GM23338 (cell line): ENCODE measurements at regions not wholly inside any gene's neighbourhood (a gene's known extent, or its start where the extent isn't known, plus 50 kb on each side); places are given as distances from the start of the nearest gene placed in this dataset.

Experiments
- CREB1 ChIP-seq: fragments of 250-450 bp; sonication (Bioruptor Pico); IDR thresholded peaks from 2 replicates; pipeline ENCODE4 v1.5.0; 2020; ENCODE audit warnings: low read depth, mild to moderate bottlenecking, moderate library complexity
- EZH2 ChIP-seq: fragments of 200-600 bp; sonication (generic); IDR thresholded peaks from one replicate; pipeline ENCODE4 v1.8.0; 2017; ENCODE audit warnings: antibody characterized with exemption, mild to moderate bottlenecking, low read depth; ENCODE audit not compliant: unreplicated experiment
- POLR2AphosphoS5 ChIP-seq: IDR thresholded peaks from 2 replicates; pipeline ENCODE4 v1.6.1; 2016; ENCODE audit warnings: antibody characterized with exemption, low read depth
- ZNF331 ChIP-seq: fragments of 250-450 bp; sonication (Bioruptor Pico); IDR thresholded peaks from 2 replicates; pipeline ENCODE4 v1.5.0; 2020; ENCODE audit warnings: low read depth, mild to moderate bottlenecking, moderate library complexity
- TF ChIP-seq, protein P1 (sequence below): fragments of 250-450 bp; sonication (Bioruptor Pico); IDR thresholded peaks from 2 replicates; pipeline ENCODE4 v1.5.0; 2020; ENCODE audit warnings: mild to moderate bottlenecking, moderate library complexity
- TF ChIP-seq, protein P2 (sequence below), 2 experiments: fragments of 200-600 bp in 1 of 2; sonication (generic) in 1 of 2; conservative IDR thresholded peaks; 2 replicates each; pipeline versions ENCODE4 v1.5.1 to v1.6.1; 2016 to 2017; ENCODE audit warnings: antibody characterized with exemption in 2 of 2, low read depth in 2 of 2, mild to moderate bottlenecking in 2 of 2, moderate library complexity in 1 of 2
- TF ChIP-seq, protein P3 (sequence below): IDR thresholded peaks from one replicate; pipeline ENCODE4 v1.6.1; 2018; ENCODE audit warnings: antibody characterized with exemption; ENCODE audit not compliant: unreplicated experiment

DNA sequence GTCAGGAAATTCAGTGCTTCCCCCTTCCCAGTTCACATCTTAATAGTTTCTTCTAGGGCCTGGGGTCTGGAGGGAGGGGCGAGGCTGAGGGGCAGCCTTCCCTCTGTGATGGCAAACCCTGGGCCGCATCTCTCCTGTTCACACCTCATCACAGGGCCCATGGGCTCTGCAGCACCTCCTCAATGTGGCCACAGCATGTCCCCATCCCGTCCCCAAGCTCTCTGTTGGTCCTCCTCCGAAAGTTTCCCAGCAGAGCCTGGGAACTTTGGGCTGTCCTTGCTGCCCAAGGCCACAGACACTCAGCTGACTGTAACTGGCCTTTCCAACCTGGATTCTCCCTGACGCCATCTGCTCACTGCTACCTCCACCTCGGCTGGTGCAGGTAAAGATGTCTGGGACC, 112.7 kb upstream of the PTPRM start (continued):
- TF ChIP-seq, protein P1, sequence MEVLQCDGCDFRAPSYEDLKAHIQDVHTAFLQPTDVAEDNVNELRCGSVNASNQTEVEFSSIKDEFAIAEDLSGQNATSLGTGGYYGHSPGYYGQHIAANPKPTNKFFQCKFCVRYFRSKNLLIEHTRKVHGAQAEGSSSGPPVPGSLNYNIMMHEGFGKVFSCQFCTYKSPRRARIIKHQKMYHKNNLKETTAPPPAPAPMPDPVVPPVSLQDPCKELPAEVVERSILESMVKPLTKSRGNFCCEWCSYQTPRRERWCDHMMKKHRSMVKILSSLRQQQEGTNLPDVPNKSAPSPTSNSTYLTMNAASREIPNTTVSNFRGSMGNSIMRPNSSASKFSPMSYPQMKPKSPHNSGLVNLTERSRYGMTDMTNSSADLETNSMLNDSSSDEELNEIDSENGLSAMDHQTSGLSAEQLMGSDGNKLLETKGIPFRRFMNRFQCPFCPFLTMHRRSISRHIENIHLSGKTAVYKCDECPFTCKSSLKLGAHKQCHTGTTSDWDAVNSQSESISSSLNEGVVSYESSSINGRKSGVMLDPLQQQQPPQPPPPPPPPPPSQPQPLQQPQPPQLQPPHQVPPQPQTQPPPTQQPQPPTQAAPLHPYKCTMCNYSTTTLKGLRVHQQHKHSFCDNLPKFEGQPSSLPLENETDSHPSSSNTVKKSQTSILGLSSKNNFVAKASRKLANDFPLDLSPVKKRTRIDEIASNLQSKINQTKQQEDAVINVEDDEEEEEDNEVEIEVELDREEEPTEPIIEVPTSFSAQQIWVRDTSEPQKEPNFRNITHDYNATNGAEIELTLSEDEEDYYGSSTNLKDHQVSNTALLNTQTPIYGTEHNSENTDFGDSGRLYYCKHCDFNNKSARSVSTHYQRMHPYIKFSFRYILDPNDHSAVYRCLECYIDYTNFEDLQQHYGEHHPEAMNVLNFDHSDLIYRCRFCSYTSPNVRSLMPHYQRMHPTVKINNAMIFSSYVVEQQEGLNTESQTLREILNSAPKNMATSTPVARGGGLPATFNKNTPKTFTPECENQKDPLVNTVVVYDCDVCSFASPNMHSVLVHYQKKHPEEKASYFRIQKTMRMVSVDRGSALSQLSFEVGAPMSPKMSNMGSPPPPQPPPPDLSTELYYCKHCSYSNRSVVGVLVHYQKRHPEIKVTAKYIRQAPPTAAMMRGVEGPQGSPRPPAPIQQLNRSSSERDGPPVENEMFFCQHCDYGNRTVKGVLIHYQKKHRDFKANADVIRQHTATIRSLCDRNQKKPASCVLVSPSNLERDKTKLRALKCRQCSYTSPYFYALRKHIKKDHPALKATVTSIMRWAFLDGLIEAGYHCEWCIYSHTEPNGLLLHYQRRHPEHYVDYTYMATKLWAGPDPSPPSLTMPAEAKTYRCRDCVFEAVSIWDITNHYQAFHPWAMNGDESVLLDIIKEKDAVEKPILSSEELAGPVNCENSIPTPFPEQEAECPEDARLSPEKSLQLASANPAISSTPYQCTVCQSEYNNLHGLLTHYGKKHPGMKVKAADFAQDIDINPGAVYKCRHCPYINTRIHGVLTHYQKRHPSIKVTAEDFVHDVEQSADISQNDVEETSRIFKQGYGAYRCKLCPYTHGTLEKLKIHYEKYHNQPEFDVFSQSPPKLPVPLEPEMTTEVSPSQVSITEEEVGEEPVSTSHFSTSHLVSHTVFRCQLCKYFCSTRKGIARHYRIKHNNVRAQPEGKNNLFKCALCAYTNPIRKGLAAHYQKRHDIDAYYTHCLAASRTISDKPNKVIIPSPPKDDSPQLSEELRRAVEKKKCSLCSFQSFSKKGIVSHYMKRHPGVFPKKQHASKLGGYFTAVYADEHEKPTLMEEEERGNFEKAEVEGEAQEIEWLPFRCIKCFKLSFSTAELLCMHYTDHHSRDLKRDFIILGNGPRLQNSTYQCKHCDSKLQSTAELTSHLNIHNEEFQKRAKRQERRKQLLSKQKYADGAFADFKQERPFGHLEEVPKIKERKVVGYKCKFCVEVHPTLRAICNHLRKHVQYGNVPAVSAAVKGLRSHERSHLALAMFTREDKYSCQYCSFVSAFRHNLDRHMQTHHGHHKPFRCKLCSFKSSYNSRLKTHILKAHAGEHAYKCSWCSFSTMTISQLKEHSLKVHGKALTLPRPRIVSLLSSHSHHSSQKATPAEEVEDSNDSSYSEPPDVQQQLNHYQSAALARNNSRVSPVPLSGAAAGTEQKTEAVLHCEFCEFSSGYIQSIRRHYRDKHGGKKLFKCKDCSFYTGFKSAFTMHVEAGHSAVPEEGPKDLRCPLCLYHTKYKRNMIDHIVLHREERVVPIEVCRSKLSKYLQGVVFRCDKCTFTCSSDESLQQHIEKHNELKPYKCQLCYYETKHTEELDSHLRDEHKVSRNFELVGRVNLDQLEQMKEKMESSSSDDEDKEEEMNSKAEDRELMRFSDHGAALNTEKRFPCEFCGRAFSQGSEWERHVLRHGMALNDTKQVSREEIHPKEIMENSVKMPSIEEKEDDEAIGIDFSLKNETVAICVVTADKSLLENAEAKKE (CRISPR knock-in tag) = no peak
- TF ChIP-seq, protein P2, sequence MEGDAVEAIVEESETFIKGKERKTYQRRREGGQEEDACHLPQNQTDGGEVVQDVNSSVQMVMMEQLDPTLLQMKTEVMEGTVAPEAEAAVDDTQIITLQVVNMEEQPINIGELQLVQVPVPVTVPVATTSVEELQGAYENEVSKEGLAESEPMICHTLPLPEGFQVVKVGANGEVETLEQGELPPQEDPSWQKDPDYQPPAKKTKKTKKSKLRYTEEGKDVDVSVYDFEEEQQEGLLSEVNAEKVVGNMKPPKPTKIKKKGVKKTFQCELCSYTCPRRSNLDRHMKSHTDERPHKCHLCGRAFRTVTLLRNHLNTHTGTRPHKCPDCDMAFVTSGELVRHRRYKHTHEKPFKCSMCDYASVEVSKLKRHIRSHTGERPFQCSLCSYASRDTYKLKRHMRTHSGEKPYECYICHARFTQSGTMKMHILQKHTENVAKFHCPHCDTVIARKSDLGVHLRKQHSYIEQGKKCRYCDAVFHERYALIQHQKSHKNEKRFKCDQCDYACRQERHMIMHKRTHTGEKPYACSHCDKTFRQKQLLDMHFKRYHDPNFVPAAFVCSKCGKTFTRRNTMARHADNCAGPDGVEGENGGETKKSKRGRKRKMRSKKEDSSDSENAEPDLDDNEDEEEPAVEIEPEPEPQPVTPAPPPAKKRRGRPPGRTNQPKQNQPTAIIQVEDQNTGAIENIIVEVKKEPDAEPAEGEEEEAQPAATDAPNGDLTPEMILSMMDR (conservative IDR thresholded peaks at IDR 0.05; ENCODE audit: low read depth in 2 of 2) = no peak
- TF ChIP-seq EZH2 = no peak
- TF ChIP-seq, protein P3, sequence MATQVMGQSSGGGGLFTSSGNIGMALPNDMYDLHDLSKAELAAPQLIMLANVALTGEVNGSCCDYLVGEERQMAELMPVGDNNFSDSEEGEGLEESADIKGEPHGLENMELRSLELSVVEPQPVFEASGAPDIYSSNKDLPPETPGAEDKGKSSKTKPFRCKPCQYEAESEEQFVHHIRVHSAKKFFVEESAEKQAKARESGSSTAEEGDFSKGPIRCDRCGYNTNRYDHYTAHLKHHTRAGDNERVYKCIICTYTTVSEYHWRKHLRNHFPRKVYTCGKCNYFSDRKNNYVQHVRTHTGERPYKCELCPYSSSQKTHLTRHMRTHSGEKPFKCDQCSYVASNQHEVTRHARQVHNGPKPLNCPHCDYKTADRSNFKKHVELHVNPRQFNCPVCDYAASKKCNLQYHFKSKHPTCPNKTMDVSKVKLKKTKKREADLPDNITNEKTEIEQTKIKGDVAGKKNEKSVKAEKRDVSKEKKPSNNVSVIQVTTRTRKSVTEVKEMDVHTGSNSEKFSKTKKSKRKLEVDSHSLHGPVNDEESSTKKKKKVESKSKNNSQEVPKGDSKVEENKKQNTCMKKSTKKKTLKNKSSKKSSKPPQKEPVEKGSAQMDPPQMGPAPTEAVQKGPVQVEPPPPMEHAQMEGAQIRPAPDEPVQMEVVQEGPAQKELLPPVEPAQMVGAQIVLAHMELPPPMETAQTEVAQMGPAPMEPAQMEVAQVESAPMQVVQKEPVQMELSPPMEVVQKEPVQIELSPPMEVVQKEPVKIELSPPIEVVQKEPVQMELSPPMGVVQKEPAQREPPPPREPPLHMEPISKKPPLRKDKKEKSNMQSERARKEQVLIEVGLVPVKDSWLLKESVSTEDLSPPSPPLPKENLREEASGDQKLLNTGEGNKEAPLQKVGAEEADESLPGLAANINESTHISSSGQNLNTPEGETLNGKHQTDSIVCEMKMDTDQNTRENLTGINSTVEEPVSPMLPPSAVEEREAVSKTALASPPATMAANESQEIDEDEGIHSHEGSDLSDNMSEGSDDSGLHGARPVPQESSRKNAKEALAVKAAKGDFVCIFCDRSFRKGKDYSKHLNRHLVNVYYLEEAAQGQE = no peak
- no peak for TF ChIP-seq ZNF331
- no peak for TF ChIP-seq CREB1 (CRISPR knock-in tag)
- no peak for TF ChIP-seq POLR2AphosphoS5
